ENCODE measurements at regions not wholly inside any gene's neighbourhood (a gene's known extent, or its start where the extent isn't known, plus 50 kb on each side); places are given as distances from the start of the nearest gene placed in this dataset.

DNA sequence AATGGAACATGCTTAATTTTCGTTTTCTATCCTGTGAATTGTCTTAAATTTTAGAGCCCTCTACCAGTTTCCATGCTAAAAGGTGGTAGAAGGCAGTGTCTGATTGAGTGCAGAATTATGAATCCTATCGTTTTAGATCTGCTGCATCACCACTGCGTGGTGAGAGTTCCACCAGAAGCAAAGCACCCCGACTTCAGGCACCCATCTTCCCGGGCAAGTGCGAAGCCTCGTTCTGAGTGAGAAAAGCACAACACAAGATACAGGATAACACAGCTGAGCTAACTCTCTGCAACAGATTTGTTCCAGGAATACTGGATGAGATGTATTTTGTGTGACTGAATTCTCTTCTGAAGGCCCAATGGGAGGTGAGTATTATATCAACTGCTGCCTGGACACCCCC lies 471.5 kb downstream of the EIPR1 start:
- TF ChIP-seq, protein P1, sequence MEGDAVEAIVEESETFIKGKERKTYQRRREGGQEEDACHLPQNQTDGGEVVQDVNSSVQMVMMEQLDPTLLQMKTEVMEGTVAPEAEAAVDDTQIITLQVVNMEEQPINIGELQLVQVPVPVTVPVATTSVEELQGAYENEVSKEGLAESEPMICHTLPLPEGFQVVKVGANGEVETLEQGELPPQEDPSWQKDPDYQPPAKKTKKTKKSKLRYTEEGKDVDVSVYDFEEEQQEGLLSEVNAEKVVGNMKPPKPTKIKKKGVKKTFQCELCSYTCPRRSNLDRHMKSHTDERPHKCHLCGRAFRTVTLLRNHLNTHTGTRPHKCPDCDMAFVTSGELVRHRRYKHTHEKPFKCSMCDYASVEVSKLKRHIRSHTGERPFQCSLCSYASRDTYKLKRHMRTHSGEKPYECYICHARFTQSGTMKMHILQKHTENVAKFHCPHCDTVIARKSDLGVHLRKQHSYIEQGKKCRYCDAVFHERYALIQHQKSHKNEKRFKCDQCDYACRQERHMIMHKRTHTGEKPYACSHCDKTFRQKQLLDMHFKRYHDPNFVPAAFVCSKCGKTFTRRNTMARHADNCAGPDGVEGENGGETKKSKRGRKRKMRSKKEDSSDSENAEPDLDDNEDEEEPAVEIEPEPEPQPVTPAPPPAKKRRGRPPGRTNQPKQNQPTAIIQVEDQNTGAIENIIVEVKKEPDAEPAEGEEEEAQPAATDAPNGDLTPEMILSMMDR (conservative IDR thresholded peaks at IDR 0.05) = no peak
- TF ChIP-seq EZH2 (IDR thresholded peaks at IDR 0.05; ENCODE audit: low read depth) = no peak

All from PC-9 (cell line).